DOHH2 (cell line): ENCODE measurements at regions not wholly inside any gene's neighbourhood (a gene's known extent, or its start where the extent isn't known, plus 50 kb on each side); places are given as distances from the start of the nearest gene placed in this dataset.

Source experiments
- CTCF ChIP-seq: fragments of 200-600 bp; sonication (generic); IDR thresholded peaks from one replicate; pipeline ENCODE4 v1.5.1; 2014; ENCODE audit warnings: antibody characterized with exemption, mild to moderate bottlenecking, low read depth, low read length; ENCODE audit not compliant: poor library complexity, severe bottlenecking
- EZH2phosphoT487 ChIP-seq: fragments of 200-600 bp; sonication (generic); IDR thresholded peaks from 2 replicates; pipeline ENCODE4 v1.6.1; 2017; ENCODE audit warnings: borderline replicate concordance, mild to moderate bottlenecking, antibody characterized with exemption, low read length, moderate library complexity, mixed read lengths

- no peak for TF ChIP-seq CTCF
- no peak for TF ChIP-seq EZH2phosphoT487
Observed at GRCh38 chr11:134700101-134700640, 288.1 kb upstream of the B3GAT1 start.
